K562 (cell line): ENCODE measurements at regions not wholly inside any gene's neighbourhood (a gene's known extent, or its start where the extent isn't known, plus 50 kb on each side); places are given as distances from the start of the nearest gene placed in this dataset.
A peak's percentile ranks its signal among the peaks of the same experiment; 100 is the strongest.

Source experiments
- ATAC-seq: fragments of 200-7000 bp; cut with Tn5 transposase; 3 replicates; pipeline ENCODE4 v1.9.1; 2020; ENCODE audit warnings: moderate library complexity
- BruUV-seq: library from RNA; stranded (reverse); fragments of 400-500 nt; replicated peaks from 2 replicates; lab custom pipeline; 2021; lab: Mats Ljungman, UMichigan
- CTCF ChIA-PET: fragments of 300-600 bp; formaldehyde crosslinking; extraction: SDS; loops from one replicate; lab custom pipeline; 2021; ENCODE audit warnings: low intra/inter-chr PET ratio; lab: Yijun Ruan, JAX
- POLR2A ChIA-PET: fragments of 300-600, 350-650 bp; sonication (Branson Sonifier 250); formaldehyde crosslinking; extraction: SDS; loops from one replicate; lab custom pipeline; 2021; ENCODE audit warnings: antibody characterized with exemption, inconsistent platforms; lab: Yijun Ruan, JAX
- DNase-seq, 4 experiments: peaks; one replicate each; pipeline versions ENCODE4 v3.0.0 to v3.0.0-alpha.2; 2011 to 2018; ENCODE audit warnings: low spot score in 3 of 4, mixed read lengths in 3 of 4; ENCODE audit errors: extremely low read depth in 1 of 4
- FAIRE-seq: peaks from 2 replicates; lab custom pipeline; 2011; peaks lifted over from hg19 to GRCh38; lab: Jason Lieb, UNC
- H2AFZ ChIP-seq: 2 replicates; pipeline ENCODE4 v1.6.0; 2011; ENCODE audit warnings: low read depth, low read length, control low read depth, inconsistent platforms
- H3K27ac ChIP-seq: fragments of 200-600 bp; 3 replicates; pipeline ENCODE4 v1.8.0; 2011; ENCODE audit warnings: low read depth, mild to moderate bottlenecking, control low read depth, inconsistent platforms, low read length, moderate library complexity, mixed read lengths; ENCODE audit errors: extremely low read depth
- H3K27me3 ChIP-seq, 2 experiments: fragments of 300-600 bp in 1 of 2; 2 replicates in 1 of 2; 3 replicates in 1 of 2; pipeline versions ENCODE4 v1.6.0 to v1.8.0; 2011; ENCODE audit warnings: inconsistent platforms in 2 of 2, low read length in 2 of 2, mild to moderate bottlenecking in 1 of 2, mixed read lengths in 1 of 2, moderate library complexity in 1 of 2; ENCODE audit not compliant: control insufficient read depth in 2 of 2, insufficient read depth in 2 of 2
- H3K36me3 ChIP-seq: fragments of 300-600 bp; 3 replicates; pipeline ENCODE4 v1.8.0; 2011; ENCODE audit warnings: mild to moderate bottlenecking, low read length, inconsistent platforms; ENCODE audit not compliant: control insufficient read depth, insufficient read depth
- H3K4me1 ChIP-seq, 2 experiments: fragments of 200-600 bp in 1 of 2; replicated peaks in 1 of 2; 2 replicates in 1 of 2; 3 replicates in 1 of 2; pipeline versions ENCODE4 v1.5.1 to v1.8.0; 2011; ENCODE audit warnings: inconsistent platforms in 2 of 2, low read length in 2 of 2, mild to moderate bottlenecking in 1 of 2, mixed read lengths in 1 of 2, moderate library complexity in 1 of 2; ENCODE audit not compliant: control insufficient read depth in 2 of 2, insufficient read depth in 2 of 2
- H3K4me2 ChIP-seq: 2 replicates; pipeline ENCODE4 v1.6.1; 2011; ENCODE audit warnings: low read length, control low read depth, inconsistent platforms, mixed read lengths; ENCODE audit not compliant: insufficient read depth
- H3K4me3 ChIP-seq: fragments of 200-600 bp; sonication (generic), shearing (Covaris generic); 2 replicates; pipeline ENCODE4 v1.5.1; 2016; ENCODE audit warnings: control low read depth, inconsistent platforms
- H3K79me2 ChIP-seq: fragments of 200-600 bp; 3 replicates; pipeline ENCODE4 v1.8.0; 2011; ENCODE audit warnings: low read length, inconsistent platforms; ENCODE audit not compliant: control insufficient read depth, insufficient read depth
- H3K9ac ChIP-seq, 2 experiments: 2 replicates each; pipeline versions ENCODE4 v1.6.0 to v1.6.1; 2011; ENCODE audit warnings: low read depth in 2 of 2, low read length in 2 of 2, control low read depth in 1 of 2, inconsistent platforms in 1 of 2, mild to moderate bottlenecking in 1 of 2, mixed read lengths in 1 of 2; ENCODE audit not compliant: insufficient read depth in 1 of 2
- H3K9me1 ChIP-seq: one replicate; pipeline ENCODE4 v1.6.0; 2011; ENCODE audit warnings: inconsistent platforms, mild to moderate bottlenecking, low read length, moderate library complexity; ENCODE audit not compliant: control insufficient read depth, insufficient read depth
- H3K9me3 ChIP-seq: replicated peaks from 2 replicates; pipeline ENCODE4 v1.5.1; 2011; ENCODE audit warnings: low read depth, low read length, inconsistent platforms; ENCODE audit not compliant: control insufficient read depth, insufficient read depth
- H4K20me1 ChIP-seq: replicated peaks from 2 replicates; pipeline ENCODE4 v1.6.1; 2011; ENCODE audit warnings: low read length, inconsistent platforms, mixed read lengths; ENCODE audit not compliant: control insufficient read depth, insufficient read depth
- HDAC6 ChIP-seq: IDR thresholded peaks from 2 replicates; pipeline ENCODE4 v1.6.1; 2012; ENCODE audit warnings: low read depth, mild to moderate bottlenecking, control low read depth, inconsistent platforms, low read length, moderate library complexity
- MTA1 ChIP-seq: fragments of 450-650 bp; IDR thresholded peaks from 2 replicates; pipeline ENCODE4 v1.6.1; 2017; ENCODE audit warnings: borderline replicate concordance
- TRIM24 ChIP-seq, 2 experiments: fragments of 450-650 bp; IDR thresholded peaks; 2 replicates each; pipeline ENCODE4 v1.6.1; 2016
- WGBS: fragments of 100-300 bp; shearing (Covaris generic); methylation state at CpG from one replicate; pipeline ENCODE4 v1.1.6; 2016; ENCODE audit warnings: low coverage, mixed read lengths; ENCODE audit not compliant: insufficient coverage; ENCODE audit errors: missing lambda C conversion rate; 5-methylcytosine and 5-hydroxymethylcytosine counted together
- in situ Hi-C: fragments of 300-500 bp; cut with MboI; formaldehyde crosslinking; loops from 4 replicates; pipeline ENCODE4 v1.15.0; 2018; ENCODE audit warnings: inconsistent platforms, mixed read lengths
- intact Hi-C: fragments of 100-400 bp; cut with micrococcal nuclease; formaldehyde crosslinking; loops from 2 replicates; pipeline ENCODE4 v1.14.2; 2022
- TF ChIP-seq, protein P1 (sequence below): fragments of 250-450 bp; sonication (Bioruptor Pico); IDR thresholded peaks from 2 replicates; pipeline ENCODE4 v1.8.0; 2021; ENCODE audit warnings: moderate library complexity, mild to moderate bottlenecking, inconsistent platforms

DNA sequence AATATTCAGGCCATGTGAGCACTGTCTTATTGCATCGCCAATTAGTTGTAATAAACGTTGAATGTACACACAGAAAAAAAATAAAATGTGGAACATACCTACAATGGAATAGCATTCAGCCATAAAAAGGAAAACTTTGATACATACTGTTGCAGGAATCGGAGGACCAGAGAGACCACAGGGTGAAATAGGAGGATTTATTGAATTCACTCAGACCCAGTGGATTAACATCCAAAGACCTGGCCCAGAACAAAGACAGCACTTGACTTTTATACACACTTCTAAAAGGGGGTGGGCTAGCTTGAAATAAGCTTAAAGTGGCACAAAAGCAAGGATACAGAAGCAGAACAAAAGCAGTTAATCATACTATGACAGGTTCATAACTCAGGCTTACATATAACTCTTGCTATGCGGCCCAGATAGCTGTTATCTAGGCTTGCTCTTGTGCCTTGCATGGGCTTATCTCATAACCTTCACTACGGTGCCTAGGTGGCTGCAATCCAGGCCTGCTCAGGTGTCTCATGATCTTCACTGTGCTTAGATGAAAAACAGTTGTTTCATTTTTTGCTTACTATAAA is 292.2 kb upstream of the TAC1 start (continued):
- TF ChIP-seq, protein P1, sequence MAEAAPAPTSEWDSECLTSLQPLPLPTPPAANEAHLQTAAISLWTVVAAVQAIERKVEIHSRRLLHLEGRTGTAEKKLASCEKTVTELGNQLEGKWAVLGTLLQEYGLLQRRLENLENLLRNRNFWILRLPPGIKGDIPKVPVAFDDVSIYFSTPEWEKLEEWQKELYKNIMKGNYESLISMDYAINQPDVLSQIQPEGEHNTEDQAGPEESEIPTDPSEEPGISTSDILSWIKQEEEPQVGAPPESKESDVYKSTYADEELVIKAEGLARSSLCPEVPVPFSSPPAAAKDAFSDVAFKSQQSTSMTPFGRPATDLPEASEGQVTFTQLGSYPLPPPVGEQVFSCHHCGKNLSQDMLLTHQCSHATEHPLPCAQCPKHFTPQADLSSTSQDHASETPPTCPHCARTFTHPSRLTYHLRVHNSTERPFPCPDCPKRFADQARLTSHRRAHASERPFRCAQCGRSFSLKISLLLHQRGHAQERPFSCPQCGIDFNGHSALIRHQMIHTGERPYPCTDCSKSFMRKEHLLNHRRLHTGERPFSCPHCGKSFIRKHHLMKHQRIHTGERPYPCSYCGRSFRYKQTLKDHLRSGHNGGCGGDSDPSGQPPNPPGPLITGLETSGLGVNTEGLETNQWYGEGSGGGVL (CRISPR knock-in tag), result no peak
- peak in 1 of 2 experiments; percentile 39; a peak in 1 of 4 replicates for TF ChIP-seq TRIM24 (IDR thresholded peaks at IDR 0.05)

DNA sequence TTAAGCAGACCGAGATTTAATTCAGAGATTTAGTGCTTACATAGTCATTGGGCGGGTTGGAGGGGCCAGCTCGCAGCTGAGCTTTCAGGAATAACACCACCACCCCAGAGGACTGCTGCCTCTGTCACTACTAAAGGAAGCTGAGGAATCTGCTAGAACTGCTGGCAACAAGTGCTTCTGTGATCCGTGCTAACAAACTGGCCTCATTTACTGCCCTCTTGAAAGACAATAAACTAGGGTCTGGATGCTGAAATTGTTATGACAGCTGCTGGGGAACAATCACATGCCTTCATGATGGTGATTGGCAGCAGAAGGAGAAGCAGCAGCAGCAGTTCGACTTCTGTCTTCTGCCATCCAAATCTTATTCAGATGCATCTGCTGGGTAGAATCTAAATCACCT is 285.5 kb upstream of the TAC1 start:
- H3K9me1 ChIP-seq, result no peaks in the 10 kb centered on the region
- no TSS peak for BruUV-seq
- no peak overlapping the region for H3K27ac ChIP-seq
- H3K4me1 ChIP-seq, result peaks cover 4 to 5% of the 10 kb centered on the region in 2 experiments; a peak in 4 of 5 replicates
- no peaks in the 10 kb centered on the region for H3K79me2 ChIP-seq
- POLR2A ChIA-PET, result interaction anchor here (0.6 kb wide), 1 partner anchor 40 kb away, joined by 3 read pairs; no protein-coding TSS in a partner anchor
- no peak overlapping the region for H3K4me2 ChIP-seq
- H3K9ac ChIP-seq, result no peak overlapping the region
- DNase-seq, result no peak
- TF ChIP-seq HDAC6 (no peak), MTA1 (no peak)
- no peaks in the 10 kb centered on the region for H3K27me3 ChIP-seq
- FAIRE-seq, result no peak
- H4K20me1 ChIP-seq, result no peaks in the 10 kb centered on the region
- H3K36me3 ChIP-seq, result no peaks in the 10 kb centered on the region
- in situ Hi-C loops (no loop called here), intact Hi-C loops (no loop called here)
- 0 out of 2 replicates have a peak, but pooled peaks cover 3% of the 10 kb centered on the region for H3K9me3 ChIP-seq
- H2AFZ ChIP-seq, result 0 out of 2 replicates have a peak overlapping the region, but pooled peaks have one; percentile 43
- no peak overlapping the region for H3K4me3 ChIP-seq
- WGBS, result 1% methylated on average over 5 of the region's 5 CpGs
- ATAC-seq, result no peak
- CTCF ChIA-PET, result no interaction called here
